GM23338 (cell line): ENCODE measurements at regions not wholly inside any gene's neighbourhood (a gene's known extent, or its start where the extent isn't known, plus 50 kb on each side); places are given as distances from the start of the nearest gene placed in this dataset.

Source experiments
- CREB1 ChIP-seq: fragments of 250-450 bp; sonication (Bioruptor Pico); IDR thresholded peaks from 2 replicates; pipeline ENCODE4 v1.5.0; 2020; ENCODE audit warnings: low read depth, mild to moderate bottlenecking, moderate library complexity
- ETS1 ChIP-seq: IDR thresholded peaks from 2 replicates; pipeline ENCODE4 v1.6.1; 2016; ENCODE audit warnings: antibody characterized with exemption
- EZH2 ChIP-seq: fragments of 200-600 bp; sonication (generic); IDR thresholded peaks from one replicate; pipeline ENCODE4 v1.8.0; 2017; ENCODE audit warnings: antibody characterized with exemption, mild to moderate bottlenecking, low read depth; ENCODE audit not compliant: unreplicated experiment
- EZH2phosphoT487 ChIP-seq: fragments of 200-600 bp; sonication (generic); IDR thresholded peaks from one replicate; pipeline ENCODE4 v1.8.1; 2018; ENCODE audit warnings: antibody characterized with exemption; ENCODE audit not compliant: unreplicated experiment
- JUNB ChIP-seq: IDR thresholded peaks from one replicate; pipeline ENCODE4 v1.6.1; 2016; ENCODE audit warnings: antibody characterized with exemption; ENCODE audit not compliant: unreplicated experiment
- NANOG ChIP-seq: IDR thresholded peaks from 2 replicates; pipeline ENCODE4 v1.6.1; 2016; ENCODE audit warnings: antibody characterized with exemption, borderline replicate concordance
- POLR2AphosphoS5 ChIP-seq: IDR thresholded peaks from 2 replicates; pipeline ENCODE4 v1.6.1; 2016; ENCODE audit warnings: antibody characterized with exemption, low read depth
- REST ChIP-seq: IDR thresholded peaks from one replicate; pipeline ENCODE4 v1.6.1; 2018; ENCODE audit warnings: antibody characterized with exemption; ENCODE audit not compliant: unreplicated experiment
- STAT1 ChIP-seq: IDR thresholded peaks from one replicate; pipeline ENCODE4 v1.6.1; 2016; ENCODE audit warnings: antibody characterized with exemption; ENCODE audit not compliant: unreplicated experiment
- ZNF462 ChIP-seq: fragments of 250-450 bp; sonication (Bioruptor Pico); IDR thresholded peaks from 2 replicates; pipeline ENCODE4 v1.5.0; 2020; ENCODE audit warnings: mild to moderate bottlenecking, moderate library complexity
- TF ChIP-seq, protein P1 (sequence below), 2 experiments: fragments of 200-600 bp in 1 of 2; sonication (generic) in 1 of 2; conservative IDR thresholded peaks; 2 replicates each; pipeline versions ENCODE4 v1.5.1 to v1.6.1; 2016 to 2017; ENCODE audit warnings: antibody characterized with exemption in 2 of 2, low read depth in 2 of 2, mild to moderate bottlenecking in 2 of 2, moderate library complexity in 1 of 2

GRCh38 chr13:50247223-50247622 lies 232.0 kb downstream of the KCNRG start:
- TF ChIP-seq EZH2 (no peak), CREB1 (CRISPR knock-in tag) (no peak), POLR2AphosphoS5 (no peak), REST (no peak), EZH2phosphoT487 (no peak), JUNB (no peak), NANOG (no peak), ETS1 (no peak), ZNF462 (CRISPR knock-in tag) (no peak), STAT1 (no peak)
- TF ChIP-seq, protein P1, sequence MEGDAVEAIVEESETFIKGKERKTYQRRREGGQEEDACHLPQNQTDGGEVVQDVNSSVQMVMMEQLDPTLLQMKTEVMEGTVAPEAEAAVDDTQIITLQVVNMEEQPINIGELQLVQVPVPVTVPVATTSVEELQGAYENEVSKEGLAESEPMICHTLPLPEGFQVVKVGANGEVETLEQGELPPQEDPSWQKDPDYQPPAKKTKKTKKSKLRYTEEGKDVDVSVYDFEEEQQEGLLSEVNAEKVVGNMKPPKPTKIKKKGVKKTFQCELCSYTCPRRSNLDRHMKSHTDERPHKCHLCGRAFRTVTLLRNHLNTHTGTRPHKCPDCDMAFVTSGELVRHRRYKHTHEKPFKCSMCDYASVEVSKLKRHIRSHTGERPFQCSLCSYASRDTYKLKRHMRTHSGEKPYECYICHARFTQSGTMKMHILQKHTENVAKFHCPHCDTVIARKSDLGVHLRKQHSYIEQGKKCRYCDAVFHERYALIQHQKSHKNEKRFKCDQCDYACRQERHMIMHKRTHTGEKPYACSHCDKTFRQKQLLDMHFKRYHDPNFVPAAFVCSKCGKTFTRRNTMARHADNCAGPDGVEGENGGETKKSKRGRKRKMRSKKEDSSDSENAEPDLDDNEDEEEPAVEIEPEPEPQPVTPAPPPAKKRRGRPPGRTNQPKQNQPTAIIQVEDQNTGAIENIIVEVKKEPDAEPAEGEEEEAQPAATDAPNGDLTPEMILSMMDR (conservative IDR thresholded peaks at IDR 0.05; ENCODE audit: low read depth in 2 of 2) = no peak
